Psoas muscle (tissue), 7 donors: ENCODE measurements at regions not wholly inside any gene's neighbourhood (a gene's known extent, or its start where the extent isn't known, plus 50 kb on each side); places are given as distances from the start of the nearest gene placed in this dataset.
A peak's percentile ranks its signal among the peaks of the same experiment; 100 is the strongest.

ENCODE experiments used
- ATAC-seq, 4 donors: fragments of 200-7000 bp; cut with Tn5 transposase; one replicate each; pipeline ENCODE4 v1.9.1; 2020; ENCODE audit warnings: moderate library complexity in 3 of 4, mild to moderate bottlenecking in 2 of 4
- DNase-seq, 2 donors: peaks; one replicate each; pipeline ENCODE4 v3.0.0-alpha.2; 2020
- H3K27ac ChIP-seq: fragments of 200-600 bp; one replicate; pipeline ENCODE4 v1.8.0; 2022
- H3K27me3 ChIP-seq, 3 donors: fragments of 200-600 bp in 1 of 3; one replicate each; pipeline versions ENCODE4 v1.6.1 to v1.8.0; 2013 to 2022; ENCODE audit warnings: low read length in 2 of 3, mild to moderate bottlenecking in 2 of 3, moderate library complexity in 1 of 3; ENCODE audit not compliant: insufficient read depth in 3 of 3
- H3K36me3 ChIP-seq, 2 donors: fragments of 200-600 bp in 1 of 2; one replicate each; pipeline versions ENCODE4 v1.6.1 to v1.8.0; 2013 to 2022; ENCODE audit warnings: low read depth in 1 of 2, mild to moderate bottlenecking in 1 of 2, moderate library complexity in 1 of 2; ENCODE audit not compliant: insufficient read depth in 1 of 2
- H3K4me1 ChIP-seq: fragments of 200-600 bp; one replicate; pipeline ENCODE4 v1.8.0; 2022
- H3K4me3 ChIP-seq: fragments of 200-600 bp; one replicate; pipeline ENCODE4 v1.8.0; 2022; ENCODE audit warnings: mild to moderate bottlenecking
- H3K9me3 ChIP-seq: fragments of 200-600 bp; one replicate; pipeline ENCODE4 v1.8.0; 2022
- WGBS, 3 donors: extraction: QIAGEN DNeasy Blood & Tissue Kit; methylation state at CpG; one replicate each; pipeline versions ENCODE4 v1.1.6 to v1.1.7; 2013; 5-methylcytosine and 5-hydroxymethylcytosine counted together
- intact Hi-C, 2 donors: fragments of 100-400 bp; cut with DNase I; formaldehyde crosslinking; loops; one replicate each; pipeline versions ENCODE4 v1.11.0 to v1.14.2; 2022
- TF ChIP-seq, protein P1 (sequence below): fragments of 200-600 bp; IDR thresholded peaks from one replicate; pipeline ENCODE4 v1.8.0; 2022; ENCODE audit warnings: antibody characterized with exemption
- donor health status: healthy with polysubstance abuse.
- donor health status: DM: no; HTN: no; CAD: no; lungs with moderate emphysema.
- donor health status: Bipolar disorder and iron deficiency.
- donor health status: healthy.
- donor health status: DM: yes; HTN: yes; CAD: no.
- donor health status: DM: no; HTN: no; CAD: no.
- donor health status: DM: yes; HTN: yes; CAD: no.

DNA sequence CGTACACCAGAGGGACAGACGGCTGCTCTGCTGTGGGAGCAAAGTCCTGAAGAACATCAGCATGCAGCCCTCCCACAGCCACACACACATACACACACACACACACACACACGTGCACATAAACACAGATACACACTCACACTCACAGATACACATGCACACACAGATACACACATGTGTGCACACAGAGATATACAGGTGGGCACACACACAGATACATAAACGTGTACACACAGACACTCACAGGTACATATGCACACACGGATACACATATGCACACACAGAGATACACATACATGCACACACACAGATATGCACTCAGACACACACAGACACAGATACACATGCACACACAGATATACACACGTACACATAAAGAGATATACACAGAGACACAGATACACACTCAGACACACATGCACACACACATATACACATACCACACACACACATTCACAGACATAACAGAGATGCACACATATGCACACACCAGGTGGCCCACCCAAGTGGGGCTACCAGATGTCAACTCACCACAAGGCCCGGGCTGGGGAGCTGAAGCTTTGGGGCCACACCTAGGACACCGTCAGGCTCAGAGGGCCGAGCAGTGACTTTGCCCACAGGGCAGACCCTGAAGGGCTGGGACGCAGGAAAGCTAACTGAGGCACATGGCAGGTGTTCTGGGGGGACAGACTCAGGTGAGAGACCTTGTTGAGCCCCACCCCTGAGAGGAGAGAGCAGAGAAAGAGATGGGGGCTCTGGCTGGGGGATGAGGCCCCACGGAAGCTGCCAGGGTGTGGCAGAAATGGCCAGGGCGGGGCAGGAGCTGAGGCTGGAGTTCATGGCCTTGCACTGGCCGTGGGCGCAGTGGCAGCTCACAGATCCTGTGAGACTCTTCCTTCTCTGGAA, 148.6 kb upstream of the PPP1R26 start:
- ATAC-seq, result no peak
- no peak for DNase-seq
- 74 to 79% (median 74%) methylated on average over 14 of the region's 14 CpGs for WGBS, 3 donors
- Histone ChIP-seq H3K36me3 (no peaks in the 10 kb centered on the region), H3K9me3 (peaks cover 6% of the 10 kb centered on the region), H3K4me3 (no peak overlapping the region), H3K27me3 (peaks cover 0 to 24% (median 4%) of the 10 kb centered on the region in 3 donors), H3K27ac (no peak overlapping the region), H3K4me1 (no peaks in the 10 kb centered on the region)
- intact Hi-C loops, result no loop called here
- TF ChIP-seq, protein P1, sequence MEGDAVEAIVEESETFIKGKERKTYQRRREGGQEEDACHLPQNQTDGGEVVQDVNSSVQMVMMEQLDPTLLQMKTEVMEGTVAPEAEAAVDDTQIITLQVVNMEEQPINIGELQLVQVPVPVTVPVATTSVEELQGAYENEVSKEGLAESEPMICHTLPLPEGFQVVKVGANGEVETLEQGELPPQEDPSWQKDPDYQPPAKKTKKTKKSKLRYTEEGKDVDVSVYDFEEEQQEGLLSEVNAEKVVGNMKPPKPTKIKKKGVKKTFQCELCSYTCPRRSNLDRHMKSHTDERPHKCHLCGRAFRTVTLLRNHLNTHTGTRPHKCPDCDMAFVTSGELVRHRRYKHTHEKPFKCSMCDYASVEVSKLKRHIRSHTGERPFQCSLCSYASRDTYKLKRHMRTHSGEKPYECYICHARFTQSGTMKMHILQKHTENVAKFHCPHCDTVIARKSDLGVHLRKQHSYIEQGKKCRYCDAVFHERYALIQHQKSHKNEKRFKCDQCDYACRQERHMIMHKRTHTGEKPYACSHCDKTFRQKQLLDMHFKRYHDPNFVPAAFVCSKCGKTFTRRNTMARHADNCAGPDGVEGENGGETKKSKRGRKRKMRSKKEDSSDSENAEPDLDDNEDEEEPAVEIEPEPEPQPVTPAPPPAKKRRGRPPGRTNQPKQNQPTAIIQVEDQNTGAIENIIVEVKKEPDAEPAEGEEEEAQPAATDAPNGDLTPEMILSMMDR, result no peak

DNA sequence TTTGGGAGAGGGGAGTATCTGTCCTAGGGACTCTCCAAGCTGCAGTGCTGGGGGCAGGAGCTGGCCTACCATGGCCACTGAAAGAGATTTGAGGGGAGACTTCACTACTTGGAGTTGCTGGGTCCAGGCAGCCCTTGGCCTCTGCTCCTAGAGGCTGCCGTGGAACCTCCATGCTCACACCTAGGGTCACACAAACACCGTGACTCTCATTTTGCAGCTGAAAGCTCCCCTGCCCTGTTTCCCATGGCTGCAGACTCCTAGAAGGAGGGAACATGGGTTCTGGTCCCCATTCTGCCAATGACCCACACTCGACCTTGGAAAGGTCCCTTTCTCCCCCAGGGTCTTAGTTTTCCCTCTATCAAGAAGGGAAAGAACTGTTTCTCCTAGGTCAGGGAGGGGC, 147.1 kb upstream of the PPP1R26 start:
- WGBS, 3 donors, result 57 to 69% (median 61%) methylated on average over 3 of the region's 3 CpGs
- no peak for DNase-seq
- intact Hi-C loops, result no loop called here

DNA sequence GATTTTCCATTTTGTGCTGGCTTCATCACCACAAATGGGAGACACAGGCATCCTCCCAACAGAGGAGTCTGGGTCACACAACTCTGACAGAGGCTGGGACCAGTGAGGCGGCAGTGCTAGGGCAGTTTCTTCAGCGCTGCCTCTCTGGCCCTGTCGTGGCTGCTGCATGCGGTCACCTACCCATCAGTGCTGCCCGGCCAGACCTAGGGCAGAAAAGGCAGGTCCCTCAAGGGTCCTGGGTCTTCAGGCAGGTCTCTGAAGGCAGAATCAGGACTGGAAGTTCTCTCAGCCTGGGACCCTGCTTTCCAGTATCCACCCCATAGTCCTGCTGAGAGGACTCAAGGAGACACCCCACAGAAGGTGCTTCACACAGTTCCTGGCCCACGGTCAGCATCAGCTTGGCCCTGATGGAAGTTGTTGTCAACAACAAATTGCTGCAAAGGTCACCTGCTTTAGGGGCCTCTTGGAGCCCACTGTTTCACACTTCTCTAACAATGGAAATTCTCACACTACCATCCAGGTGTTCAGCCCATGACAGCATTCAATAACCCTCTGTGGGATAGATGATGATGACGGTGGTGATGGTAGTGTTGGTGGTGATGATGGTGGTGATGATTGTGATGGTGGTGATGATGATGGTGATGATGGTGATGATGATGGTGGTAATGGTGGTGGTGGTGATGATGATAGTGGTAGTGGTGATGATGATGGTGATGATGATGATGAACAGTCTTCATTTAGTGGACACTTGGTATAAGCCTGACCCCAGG, 146.4 kb upstream of the PPP1R26 start:
- Histone ChIP-seq H3K27me3 (peaks cover 0 to 7% (median 0%) of the 10 kb centered on the region in 3 donors), H3K9me3 (no peaks in the 10 kb centered on the region), H3K36me3 (no peaks in the 10 kb centered on the region), H3K4me1 (no peaks in the 10 kb centered on the region), H3K27ac (no peak overlapping the region), H3K4me3 (no peak overlapping the region)
- intact Hi-C loops, result no loop called here
- TF ChIP-seq, protein P1, result no peak
- 91 to 96% (median 94%) methylated on average over 7 of the region's 7 CpGs for WGBS, 3 donors
- DNase-seq, result no peak
- no peak for ATAC-seq

More for the DNA sequence above, 147.1 kb upstream of the PPP1R26 start:
- Histone ChIP-seq H3K9me3 (peaks cover 4% of the 10 kb centered on the region), H3K4me1 (no peaks in the 10 kb centered on the region), H3K27me3 (peaks cover 0 to 14% (median 2%) of the 10 kb centered on the region in 3 donors), H3K27ac (no peak overlapping the region), H3K4me3 (no peak overlapping the region), H3K36me3 (no peaks in the 10 kb centered on the region)
- no peak for ATAC-seq
- TF ChIP-seq, protein P1, result no peak

DNA sequence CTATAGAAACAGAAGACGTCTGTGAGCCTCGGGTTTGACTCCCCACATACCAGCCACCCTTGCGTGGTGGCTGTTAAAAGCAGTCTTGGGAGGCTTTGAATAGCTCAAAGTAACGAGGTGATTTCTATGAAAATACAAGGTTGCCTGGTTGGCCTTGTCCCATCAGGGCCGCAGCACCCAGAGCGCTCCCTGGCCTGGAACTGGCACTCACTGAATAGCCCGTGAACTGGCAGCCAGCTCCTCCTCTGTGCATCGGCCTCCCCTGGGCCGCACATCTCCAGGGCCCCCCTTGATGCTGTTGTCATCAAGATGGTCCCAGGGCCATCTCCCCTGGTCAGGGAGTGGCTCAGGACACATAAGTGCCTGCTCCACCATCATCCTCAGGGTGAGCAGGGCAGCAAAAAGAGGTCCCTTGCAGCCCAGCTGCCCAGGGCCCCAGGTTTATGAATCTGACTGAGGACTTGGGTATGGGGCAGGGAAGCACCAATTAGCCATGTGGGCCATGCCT, 144.6 kb upstream of the PPP1R26 start:
- no peaks in the 10 kb centered on the region for H3K4me1 ChIP-seq
- no peak overlapping the region for H3K4me3 ChIP-seq
- DNase-seq, result peak in 1 of 2 donors; percentile 39
- TF ChIP-seq, protein P1, result no peak
- ATAC-seq, result no peak
- intact Hi-C loops, result no loop called here
- no peaks in the 10 kb centered on the region for H3K9me3 ChIP-seq
- H3K36me3 ChIP-seq, result no peaks in the 10 kb centered on the region
- peaks cover 0 to 12% (median 0%) of the 10 kb centered on the region in 3 donors for H3K27me3 ChIP-seq
- H3K27ac ChIP-seq, result no peak overlapping the region
- WGBS, 3 donors, result 85 to 93% (median 90%) methylated on average over 9 of the region's 9 CpGs
